ENCODE measurements at regions not wholly inside any gene's neighbourhood (a gene's known extent, or its start where the extent isn't known, plus 50 kb on each side); places are given as distances from the start of the nearest gene placed in this dataset.
"Not testable (repeated sequence)": the region's sequence is repeated elsewhere in the genome, so short reads cannot be mapped to it uniquely, and the experiment has no call there.

DNA sequence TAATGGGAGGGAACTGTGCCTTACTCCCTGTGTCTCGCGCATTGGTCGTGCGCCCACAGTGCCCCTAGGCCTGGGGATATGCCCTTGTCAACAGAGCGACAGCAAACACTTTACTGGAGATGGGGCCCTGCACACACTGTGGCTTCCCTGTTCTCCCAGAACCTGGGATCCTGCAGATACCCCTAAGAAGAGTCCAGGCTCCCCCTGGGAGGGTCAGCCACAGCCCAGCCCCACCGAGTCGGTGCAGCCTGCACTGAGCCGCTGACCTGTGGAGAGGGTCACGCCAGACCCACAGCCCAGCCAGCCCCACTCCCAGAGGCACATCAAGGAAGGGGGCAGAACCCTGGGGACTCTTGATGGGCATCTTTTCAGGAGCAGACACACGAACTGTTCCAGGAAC is 480.3 kb downstream of the TMEM121 start:
- H3K4me3 Mint-ChIP-seq (ENCODE audit: unreplicated experiment); H3K27me3 Mint-ChIP-seq (ENCODE audit: unreplicated experiment); DNase-seq (ENCODE audit: extremely low spot score, unreplicated experiment); H3K27ac Mint-ChIP-seq (ENCODE audit: unreplicated experiment); H3K36me3 Mint-ChIP-seq (ENCODE audit: unreplicated experiment); H3K4me1 Mint-ChIP-seq (ENCODE audit: unreplicated experiment): not testable (repeated sequence)
- H3K9me3 Mint-ChIP-seq (ENCODE audit: unreplicated experiment): peaks cover 46% of the 10 kb centered on the region

DNA sequence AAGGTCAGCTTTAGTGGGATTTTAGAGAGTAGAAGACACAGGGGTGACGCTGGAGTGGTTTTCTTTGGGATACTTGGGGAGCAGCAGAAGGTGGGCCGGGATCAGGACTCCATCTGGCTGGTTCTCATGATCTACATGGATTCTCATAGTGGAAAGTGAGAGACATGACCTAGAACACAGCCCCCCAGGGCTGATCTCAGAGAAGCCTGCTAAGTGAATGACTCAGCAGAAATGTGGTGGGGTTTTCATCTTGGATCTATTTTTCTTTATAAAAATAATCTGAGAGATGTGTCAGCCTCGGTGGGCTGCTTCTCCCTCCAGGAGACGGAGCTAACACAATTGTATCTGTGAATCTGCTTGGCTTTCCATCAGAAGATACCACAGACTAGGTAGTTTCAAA is 484.4 kb downstream of the TMEM121 start:
- Mint-ChIP-seq H3K27ac (ENCODE audit: unreplicated experiment) (no peak overlapping the region), H3K27me3 (ENCODE audit: unreplicated experiment) (no peaks in the 10 kb centered on the region), H3K4me1 (ENCODE audit: unreplicated experiment) (no peaks in the 10 kb centered on the region), H3K36me3 (ENCODE audit: unreplicated experiment) (no peaks in the 10 kb centered on the region), H3K9me3 (ENCODE audit: unreplicated experiment) (peaks cover 46% of the 10 kb centered on the region), H3K4me3 (ENCODE audit: unreplicated experiment) (no peak overlapping the region)
- DNase-seq (ENCODE audit: extremely low spot score, unreplicated experiment): no peak
- TF ChIP-seq, protein P1, sequence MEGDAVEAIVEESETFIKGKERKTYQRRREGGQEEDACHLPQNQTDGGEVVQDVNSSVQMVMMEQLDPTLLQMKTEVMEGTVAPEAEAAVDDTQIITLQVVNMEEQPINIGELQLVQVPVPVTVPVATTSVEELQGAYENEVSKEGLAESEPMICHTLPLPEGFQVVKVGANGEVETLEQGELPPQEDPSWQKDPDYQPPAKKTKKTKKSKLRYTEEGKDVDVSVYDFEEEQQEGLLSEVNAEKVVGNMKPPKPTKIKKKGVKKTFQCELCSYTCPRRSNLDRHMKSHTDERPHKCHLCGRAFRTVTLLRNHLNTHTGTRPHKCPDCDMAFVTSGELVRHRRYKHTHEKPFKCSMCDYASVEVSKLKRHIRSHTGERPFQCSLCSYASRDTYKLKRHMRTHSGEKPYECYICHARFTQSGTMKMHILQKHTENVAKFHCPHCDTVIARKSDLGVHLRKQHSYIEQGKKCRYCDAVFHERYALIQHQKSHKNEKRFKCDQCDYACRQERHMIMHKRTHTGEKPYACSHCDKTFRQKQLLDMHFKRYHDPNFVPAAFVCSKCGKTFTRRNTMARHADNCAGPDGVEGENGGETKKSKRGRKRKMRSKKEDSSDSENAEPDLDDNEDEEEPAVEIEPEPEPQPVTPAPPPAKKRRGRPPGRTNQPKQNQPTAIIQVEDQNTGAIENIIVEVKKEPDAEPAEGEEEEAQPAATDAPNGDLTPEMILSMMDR (IDR thresholded peaks at IDR 0.05): no peak

DNA sequence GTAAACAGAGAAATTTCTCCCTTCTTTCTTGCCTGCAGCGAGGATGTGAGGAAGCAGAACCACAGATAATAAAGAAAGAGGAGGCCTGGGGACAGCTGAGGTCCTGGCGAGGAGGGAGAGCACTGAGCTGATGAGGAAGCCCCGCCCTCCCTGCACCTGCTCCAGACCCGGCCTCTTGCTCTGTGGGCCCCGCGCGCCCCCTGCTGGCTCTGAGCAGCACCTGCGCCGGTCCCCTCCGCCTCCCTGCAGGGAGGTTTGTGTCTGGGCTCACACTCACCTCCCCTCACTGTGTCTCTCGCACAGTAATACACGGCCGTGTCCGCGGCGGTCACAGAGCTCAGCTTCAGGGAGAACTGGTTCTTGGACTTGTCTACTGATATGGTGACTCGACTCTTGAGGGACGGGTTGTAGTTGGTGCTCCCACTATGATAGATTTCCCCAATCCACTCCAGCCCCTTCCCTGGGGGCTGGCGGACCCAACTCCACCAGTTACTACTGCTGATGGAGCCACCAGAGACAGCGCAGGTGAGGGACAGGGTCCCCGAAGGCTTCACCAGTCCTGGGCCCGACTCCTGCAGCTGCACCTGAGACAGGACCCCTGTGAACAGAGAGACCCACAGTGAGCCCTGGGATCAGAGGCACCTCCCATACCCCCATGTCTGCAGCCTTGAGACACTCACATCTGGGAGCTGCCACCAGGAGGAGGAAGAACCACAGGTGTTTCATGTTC is 485.4 kb downstream of the TMEM121 start:
- not testable (repeated sequence) for H3K36me3 Mint-ChIP-seq (ENCODE audit: unreplicated experiment); H3K4me3 Mint-ChIP-seq (ENCODE audit: unreplicated experiment); H3K27me3 Mint-ChIP-seq (ENCODE audit: unreplicated experiment); H3K4me1 Mint-ChIP-seq (ENCODE audit: unreplicated experiment); DNase-seq (ENCODE audit: extremely low spot score, unreplicated experiment); H3K27ac Mint-ChIP-seq (ENCODE audit: unreplicated experiment)
- H3K9me3 Mint-ChIP-seq (ENCODE audit: unreplicated experiment): peaks cover 50% of the 10 kb centered on the region

DNA sequence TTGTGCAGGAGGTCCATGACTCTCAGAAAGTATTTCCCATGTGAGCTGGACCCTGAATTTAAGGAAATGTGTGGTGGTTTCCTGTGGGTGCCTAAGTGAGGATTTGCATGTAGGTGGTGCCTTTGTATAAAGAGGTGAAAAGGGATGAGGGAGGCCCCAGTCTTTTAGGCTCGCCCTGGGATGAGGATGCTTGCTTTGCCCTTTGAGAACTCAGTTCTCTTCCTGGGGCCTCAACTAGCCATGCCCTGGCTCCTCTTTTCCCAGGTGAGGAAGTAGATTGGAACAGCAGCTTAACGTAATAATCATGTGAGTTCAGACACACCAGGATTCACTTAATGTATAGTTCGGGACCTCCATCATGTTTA is 486.0 kb downstream of the TMEM121 start:
- H3K4me1 Mint-ChIP-seq (ENCODE audit: unreplicated experiment); H3K27me3 Mint-ChIP-seq (ENCODE audit: unreplicated experiment); H3K36me3 Mint-ChIP-seq (ENCODE audit: unreplicated experiment); H3K4me3 Mint-ChIP-seq (ENCODE audit: unreplicated experiment); H3K27ac Mint-ChIP-seq (ENCODE audit: unreplicated experiment); DNase-seq (ENCODE audit: extremely low spot score, unreplicated experiment): not testable (repeated sequence)
- H3K9me3 Mint-ChIP-seq (ENCODE audit: unreplicated experiment): peaks cover 49% of the 10 kb centered on the region

DNA sequence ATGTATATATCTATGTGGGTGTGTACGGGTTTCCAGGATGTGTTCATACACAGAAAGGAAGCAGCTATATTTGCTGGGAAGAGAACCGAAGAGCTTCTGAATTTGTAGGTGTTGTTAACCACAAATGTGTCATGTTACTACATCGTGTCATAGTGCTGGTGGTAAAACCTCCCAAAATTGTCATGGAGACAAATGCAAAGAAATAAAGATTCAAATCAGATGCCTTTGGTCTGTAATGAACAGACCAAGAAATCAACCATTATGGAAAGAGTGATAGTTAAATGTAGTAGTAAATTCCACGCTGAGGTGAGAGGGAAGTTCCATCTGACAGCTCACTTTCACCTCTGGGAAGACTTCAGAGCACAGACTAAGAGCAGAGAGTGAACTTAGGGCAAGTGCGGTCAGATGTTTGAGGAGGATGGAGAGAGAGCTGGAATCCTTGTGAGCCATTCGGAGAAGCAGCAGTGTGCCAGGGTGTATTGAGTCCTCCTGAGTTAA is 487.5 kb downstream of the TMEM121 start:
- Mint-ChIP-seq H3K9me3 (ENCODE audit: unreplicated experiment) (peaks cover 36% of the 10 kb centered on the region), H3K27me3 (ENCODE audit: unreplicated experiment) (no peaks in the 10 kb centered on the region), H3K36me3 (ENCODE audit: unreplicated experiment) (no peaks in the 10 kb centered on the region), H3K27ac (ENCODE audit: unreplicated experiment) (no peak overlapping the region), H3K4me3 (ENCODE audit: unreplicated experiment) (no peak overlapping the region), H3K4me1 (ENCODE audit: unreplicated experiment) (no peaks in the 10 kb centered on the region)
- DNase-seq (ENCODE audit: extremely low spot score, unreplicated experiment): no peak
- TF ChIP-seq, protein P1 (IDR thresholded peaks at IDR 0.05): no peak

DNA sequence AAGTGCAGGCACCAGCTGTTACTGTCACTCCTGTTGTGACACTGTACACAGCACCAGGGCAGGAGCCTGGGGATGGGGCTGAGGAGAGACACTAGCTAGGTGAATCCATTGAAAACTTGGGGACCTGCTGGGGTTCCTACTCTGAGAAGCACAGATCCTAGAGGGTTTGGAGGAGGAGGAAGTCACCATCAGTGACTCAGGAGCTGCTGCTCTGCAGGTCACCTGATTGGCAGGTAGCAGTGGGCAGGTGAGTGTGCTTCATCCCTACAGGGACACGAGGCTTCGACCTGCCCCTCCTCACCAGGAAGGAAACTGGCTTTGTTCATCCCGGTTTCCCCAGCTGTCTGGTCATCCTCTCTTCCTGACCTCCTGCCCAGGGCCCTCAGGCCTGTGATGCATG is 491.6 kb downstream of the TMEM121 start:
- H3K27ac Mint-ChIP-seq (ENCODE audit: unreplicated experiment); H3K4me3 Mint-ChIP-seq (ENCODE audit: unreplicated experiment); H3K27me3 Mint-ChIP-seq (ENCODE audit: unreplicated experiment); H3K4me1 Mint-ChIP-seq (ENCODE audit: unreplicated experiment); DNase-seq (ENCODE audit: extremely low spot score, unreplicated experiment); H3K36me3 Mint-ChIP-seq (ENCODE audit: unreplicated experiment): not testable (repeated sequence)
- H3K9me3 Mint-ChIP-seq (ENCODE audit: unreplicated experiment): peaks cover 35% of the 10 kb centered on the region

DNA sequence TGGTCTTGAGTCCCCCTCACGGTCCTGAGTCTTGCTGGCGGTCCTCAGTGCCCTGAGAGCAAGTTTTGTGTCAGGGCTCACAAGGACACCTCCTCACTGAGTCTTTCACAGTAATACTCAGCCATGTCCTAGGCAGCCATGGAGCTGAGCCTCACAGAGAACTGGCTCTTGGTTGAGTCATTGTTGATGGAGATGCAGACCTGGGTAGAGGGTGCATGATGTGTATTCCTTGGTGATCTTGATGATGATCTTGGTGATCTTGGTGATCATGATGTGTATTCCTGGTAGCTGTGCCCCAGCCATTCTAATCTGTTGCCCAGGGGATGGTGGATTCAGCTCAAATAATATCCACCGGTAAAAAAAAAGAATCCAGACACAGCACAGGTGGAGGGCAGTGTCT is 495.4 kb downstream of the TMEM121 start:
- no peak for DNase-seq (ENCODE audit: extremely low spot score, unreplicated experiment)
- TF ChIP-seq, protein P1 (IDR thresholded peaks at IDR 0.05): no peak
- Mint-ChIP-seq H3K4me1 (ENCODE audit: unreplicated experiment) (no peaks in the 10 kb centered on the region), H3K9me3 (ENCODE audit: unreplicated experiment) (peaks cover 33% of the 10 kb centered on the region), H3K27me3 (ENCODE audit: unreplicated experiment) (no peaks in the 10 kb centered on the region), H3K36me3 (ENCODE audit: unreplicated experiment) (no peaks in the 10 kb centered on the region), H3K27ac (ENCODE audit: unreplicated experiment) (no peak overlapping the region), H3K4me3 (ENCODE audit: unreplicated experiment) (no peak overlapping the region)

DNA sequence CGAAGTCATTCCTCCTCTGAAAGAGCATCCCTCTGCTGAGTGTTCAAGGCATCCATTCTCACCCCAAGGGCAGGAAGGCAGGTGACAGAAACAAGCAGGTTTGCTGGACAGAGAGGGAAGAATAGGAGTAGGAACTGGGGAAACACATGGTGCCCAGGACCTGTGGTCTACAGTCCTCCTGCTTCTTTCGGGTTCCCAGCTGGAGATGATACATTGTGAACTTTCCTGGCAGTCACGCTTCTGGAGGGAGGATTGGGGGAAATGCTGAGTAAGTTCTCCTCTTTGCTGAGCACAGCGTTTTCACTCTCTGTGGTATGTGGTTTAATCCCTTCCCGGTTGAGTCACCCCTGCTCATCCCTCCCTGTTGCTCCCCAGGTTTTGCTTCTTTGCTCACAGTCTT is 496.3 kb downstream of the TMEM121 start:
- H3K4me1 Mint-ChIP-seq (ENCODE audit: unreplicated experiment); H3K27ac Mint-ChIP-seq (ENCODE audit: unreplicated experiment); H3K36me3 Mint-ChIP-seq (ENCODE audit: unreplicated experiment); DNase-seq (ENCODE audit: extremely low spot score, unreplicated experiment); H3K27me3 Mint-ChIP-seq (ENCODE audit: unreplicated experiment); H3K4me3 Mint-ChIP-seq (ENCODE audit: unreplicated experiment): not testable (repeated sequence)
- peaks cover 34% of the 10 kb centered on the region for H3K9me3 Mint-ChIP-seq (ENCODE audit: unreplicated experiment)

All from osteocyte (in vitro differentiated cells).